Pancreas (tissue), 10 donors: ENCODE measurements at regions not wholly inside any gene's neighbourhood (a gene's known extent, or its start where the extent isn't known, plus 50 kb on each side); places are given as distances from the start of the nearest gene placed in this dataset.

Experiments used
- ATAC-seq, 4 donors: fragments of 200-7000 bp; cut with Tn5 transposase; one replicate each; pipeline versions ENCODE4 v1.8.0 to v1.9.1; 2020; ENCODE audit warnings: mild to moderate bottlenecking in 4 of 4, moderate library complexity in 4 of 4
- DNase-seq, 6 donors: peaks; one replicate each; pipeline ENCODE4 v3.0.0-alpha.2; 2020
- FAIRE-seq: peaks from 2 replicates; lab custom pipeline; 2012; peaks lifted over from hg19 to GRCh38; lab: Jason Lieb, UNC
- H3K27ac ChIP-seq, 4 donors: fragments of 200-600 bp; sonication (generic); 1 replicate in 3 of 4; 2 replicates in 1 of 4; pipeline versions ENCODE4 v1.5.0 to v1.8.0; 2020
- H3K27me3 ChIP-seq, 4 donors: fragments of 200-600 bp; one replicate each; pipeline ENCODE4 v1.8.0; 2021
- H3K36me3 ChIP-seq, 3 donors: fragments of 200-600 bp; sonication (generic) in 1 of 3; one replicate each; pipeline versions ENCODE4 v1.5.0 to v1.8.0; 2020 to 2021
- H3K4me1 ChIP-seq, 3 donors: fragments of 200-600 bp; one replicate each; pipeline ENCODE4 v1.8.0; 2021
- H3K4me3 ChIP-seq, 4 donors: fragments of 200-600 bp; sonication (generic) in 2 of 4; one replicate each; pipeline versions ENCODE4 v1.5.0 to v1.8.0; 2020 to 2021
- H3K9me3 ChIP-seq, 4 donors: fragments of 200-600 bp; one replicate each; pipeline ENCODE4 v1.8.0; 2021
- CTCF ChIP-seq, 4 donors: fragments of 200-600 bp; sonication (generic) in 3 of 4; IDR thresholded peaks; one replicate each; pipeline versions ENCODE4 v1.5.0 to v1.8.0; 2021; ENCODE audit warnings: antibody characterized with exemption in 4 of 4
- WGBS, 2 donors: extraction: QIAGEN DNeasy Blood & Tissue Kit; methylation state at CpG; one replicate each; pipeline ENCODE4 v1.1.7; 2013; 5-methylcytosine and 5-hydroxymethylcytosine counted together
- intact Hi-C, 3 donors: fragments of 100-400 bp; cut with DNase I; formaldehyde crosslinking; loops; one replicate each; pipeline versions ENCODE4 v1.11.1 to v1.14.2; 2022
- donor health status: healthy with polysubstance abuse.
- donor health status: DM: no; HTN: no; CAD: no; lungs with moderate emphysema.
- donor health status: DM: no; HTN: no; CAD: no.
- donor health status: control.
- donor health status: control.
- donor health status: Bipolar disorder and iron deficiency.
- donor health status: DM: yes; HTN: yes; CAD: no.
- donor health status: DM: no; HTN: no; CAD: no.
- donor health status: DM: no; HTN: no; CAD: no.
- donor health status: DM: yes; HTN: yes; CAD: no.

- H3K4me3 ChIP-seq: no peak overlapping the region
- no peak for TF ChIP-seq CTCF (IDR thresholded peaks at IDR 0.05)
- no peaks in the 10 kb centered on the region for H3K36me3 ChIP-seq
- WGBS, 2 donors: 85 to 94% methylated on average over 1 of the region's 1 CpG
- no peaks in the 10 kb centered on the region for H3K9me3 ChIP-seq
- DNase-seq (no peak), FAIRE-seq (no peak), ATAC-seq (no peak)
- H3K4me1 ChIP-seq: no peaks in the 10 kb centered on the region
- H3K27me3 ChIP-seq: no peaks in the 10 kb centered on the region
- H3K27ac ChIP-seq: no peak overlapping the region
- intact Hi-C loops: no loop called here
Measured at GRCh38 chr18:67608615-67609273, 92.2 kb upstream of the DSEL start.

- DNase-seq (no peak), FAIRE-seq (no peak), ATAC-seq (no peak)
- TF ChIP-seq CTCF (IDR thresholded peaks at IDR 0.05): no peak
- Histone ChIP-seq H3K4me3 (no peak overlapping the region), H3K36me3 (no peaks in the 10 kb centered on the region), H3K9me3 (no peaks in the 10 kb centered on the region), H3K4me1 (no peaks in the 10 kb centered on the region), H3K27me3 (no peaks in the 10 kb centered on the region), H3K27ac (no peak overlapping the region)
- intact Hi-C loops: no loop called here
Measured at GRCh38 chr18:67608191-67608590, 91.7 kb upstream of the DSEL start.

GRCh38 chr18:67600181-67601180, 84.0 kb upstream of the DSEL start:
- intact Hi-C loops: no loop called here
- Histone ChIP-seq H3K36me3 (no peaks in the 10 kb centered on the region), H3K27me3 (no peaks in the 10 kb centered on the region), H3K27ac (no peak overlapping the region), H3K4me1 (no peaks in the 10 kb centered on the region), H3K9me3 (no peaks in the 10 kb centered on the region), H3K4me3 (no peak overlapping the region)
- no peak for FAIRE-seq
- no peak for DNase-seq
- no peak for TF ChIP-seq CTCF (IDR thresholded peaks at IDR 0.05)
- ATAC-seq: peak in 2 of 4 donors; percentile 25 to 60
- WGBS, 2 donors: 26 to 29% methylated on average over 7 of the region's 7 CpGs

GRCh38 chr18:67599277-67599676, 82.8 kb upstream of the DSEL start:
- Histone ChIP-seq H3K36me3 (no peaks in the 10 kb centered on the region), H3K4me3 (no peak overlapping the region), H3K9me3 (no peaks in the 10 kb centered on the region), H3K27me3 (no peaks in the 10 kb centered on the region), H3K27ac (no peak overlapping the region), H3K4me1 (no peaks in the 10 kb centered on the region)
- intact Hi-C loops: no loop called here
- no peak for TF ChIP-seq CTCF (IDR thresholded peaks at IDR 0.05)
- WGBS, 2 donors: 42 to 47% methylated on average over 2 of the region's 2 CpGs
- FAIRE-seq: no peak
- ATAC-seq: no peak
- no peak for DNase-seq
